Stimulated activated naive CD8-positive, alpha-beta T cell treated with anti-CD3 and anti-CD28 coated beads, Interleukin-15, amount 100 ng/mL, for 72 hours (primary cell): ENCODE measurements at regions not wholly inside any gene's neighbourhood (a gene's known extent, or its start where the extent isn't known, plus 50 kb on each side); places are given as distances from the start of the nearest gene placed in this dataset.
"Not testable (repeated sequence)": the region's sequence is repeated elsewhere in the genome, so short reads cannot be mapped to it uniquely, and the experiment has no call there.

Experiments used
- ATAC-seq: fragments of 150-1000 bp; cut with Tn5 transposase; 2 replicates; pipeline ENCODE4 v1.10.0; 2021; ENCODE audit warnings: mild to moderate bottlenecking, moderate library complexity
- DNase-seq, 2 donors: peaks; one replicate each; pipeline ENCODE4 v3.0.0; 2021 to 2022
- H3K27ac Mint-ChIP-seq, 2 donors: one replicate each; pipeline ENCODE4 v1.8.0; 2022; ENCODE audit warnings: mild to moderate bottlenecking in 2 of 2, mixed read lengths in 2 of 2, moderate library complexity in 2 of 2
- H3K27me3 Mint-ChIP-seq: one replicate; pipeline ENCODE4 v1.8.0; 2022; ENCODE audit warnings: mixed read lengths
- H3K4me1 Mint-ChIP-seq: one replicate; pipeline ENCODE4 v1.8.0; 2022; ENCODE audit warnings: mild to moderate bottlenecking, mixed read lengths
- H3K4me3 Mint-ChIP-seq, 2 donors: one replicate each; pipeline ENCODE4 v1.8.0; 2022; ENCODE audit warnings: mild to moderate bottlenecking in 2 of 2, mixed read lengths in 2 of 2, moderate library complexity in 1 of 2
- H3K9me3 Mint-ChIP-seq, 2 donors: one replicate each; pipeline ENCODE4 v1.8.0; 2022; ENCODE audit warnings: mixed read lengths in 2 of 2

- no peaks in the 10 kb centered on the region for H3K4me1 Mint-ChIP-seq
- H3K9me3 Mint-ChIP-seq: peaks cover 0 to 9% of the 10 kb centered on the region in 2 donors
- DNase-seq (no peak), ATAC-seq (no peak)
- H3K4me3 Mint-ChIP-seq: no peak overlapping the region
- H3K27me3 Mint-ChIP-seq: peaks cover 16% of the 10 kb centered on the region
- H3K27ac Mint-ChIP-seq: peak overlapping the region in 1 of 2 donors; percentile 70
Measured at GRCh38 chr2:224180810-224181209, 141.7 kb upstream of the SERPINE2 start.

GRCh38 chr2:224178056-224178455 lies 139.0 kb upstream of the SERPINE2 start:
- no peak overlapping the region for H3K4me3 Mint-ChIP-seq
- no peak overlapping the region for H3K27ac Mint-ChIP-seq
- H3K4me1 Mint-ChIP-seq: no peaks in the 10 kb centered on the region
- ATAC-seq (no peak), DNase-seq (no peak)
- H3K27me3 Mint-ChIP-seq: peaks cover 16% of the 10 kb centered on the region
- H3K9me3 Mint-ChIP-seq: peaks cover 0 to 9% of the 10 kb centered on the region in 2 donors

- H3K27me3 Mint-ChIP-seq: peaks cover 5% of the 10 kb centered on the region
- DNase-seq (no peak), ATAC-seq (no peak)
- H3K27ac Mint-ChIP-seq: no peak overlapping the region
- H3K9me3 Mint-ChIP-seq: peaks cover 0 to 8% of the 10 kb centered on the region in 2 donors
- H3K4me3 Mint-ChIP-seq: no peak overlapping the region
- H3K4me1 Mint-ChIP-seq: no peaks in the 10 kb centered on the region
Measured at GRCh38 chr2:224175538-224175937, 136.5 kb upstream of the SERPINE2 start.

GRCh38 chr2:224174990-224175389 lies 135.9 kb upstream of the SERPINE2 start:
- Mint-ChIP-seq H3K27me3 (no peaks in the 10 kb centered on the region), H3K4me3 (no peak overlapping the region), H3K4me1 (no peaks in the 10 kb centered on the region), H3K27ac (no peak overlapping the region), H3K9me3 (peaks cover 0 to 2% of the 10 kb centered on the region in 2 donors)
- ATAC-seq: no peak
- DNase-seq: no peak

- Mint-ChIP-seq H3K27ac (no peak overlapping the region), H3K27me3 (no peaks in the 10 kb centered on the region), H3K9me3 (no peaks in the 10 kb centered on the region), H3K4me3 (no peak overlapping the region), H3K4me1 (no peaks in the 10 kb centered on the region)
- DNase-seq (no peak), ATAC-seq (no peak)
Measured at GRCh38 chr2:224174521-224174920, 135.4 kb upstream of the SERPINE2 start.

GRCh38 chr2:224173933-224174332 lies 134.8 kb upstream of the SERPINE2 start:
- ATAC-seq (no peak), DNase-seq (no peak)
- Mint-ChIP-seq H3K27ac (no peak overlapping the region), H3K27me3 (no peaks in the 10 kb centered on the region), H3K4me1 (no peaks in the 10 kb centered on the region), H3K9me3 (no peaks in the 10 kb centered on the region), H3K4me3 (no peak overlapping the region)

GRCh38 chr2:224173210-224173609 lies 134.1 kb upstream of the SERPINE2 start:
- no peak overlapping the region for H3K27ac Mint-ChIP-seq
- ATAC-seq (no peak), DNase-seq (no peak)
- H3K4me3 Mint-ChIP-seq: no peak overlapping the region
- H3K27me3 Mint-ChIP-seq: no peaks in the 10 kb centered on the region
- H3K4me1 Mint-ChIP-seq: no peaks in the 10 kb centered on the region
- no peaks in the 10 kb centered on the region for H3K9me3 Mint-ChIP-seq

GRCh38 chr2:224171226-224171625 lies 132.1 kb upstream of the SERPINE2 start:
- DNase-seq (no peak), ATAC-seq (peak; percentile 31)
- Mint-ChIP-seq H3K27me3 (no peaks in the 10 kb centered on the region), H3K27ac (no peak overlapping the region), H3K4me3 (no peak overlapping the region), H3K9me3 (no peaks in the 10 kb centered on the region), H3K4me1 (no peaks in the 10 kb centered on the region)

- no peaks in the 10 kb centered on the region for H3K9me3 Mint-ChIP-seq
- H3K27ac Mint-ChIP-seq: no peak overlapping the region
- peaks cover 6% of the 10 kb centered on the region for H3K27me3 Mint-ChIP-seq
- DNase-seq (no peak), ATAC-seq (no peak)
- H3K4me3 Mint-ChIP-seq: no peak overlapping the region
- H3K4me1 Mint-ChIP-seq: no peaks in the 10 kb centered on the region
Measured at GRCh38 chr2:224169847-224170246, 130.8 kb upstream of the SERPINE2 start.

GRCh38 chr2:224167781-224168180 lies 128.7 kb upstream of the SERPINE2 start:
- not testable (repeated sequence) for DNase-seq, H3K27ac Mint-ChIP-seq, H3K9me3 Mint-ChIP-seq, H3K4me1 Mint-ChIP-seq, H3K4me3 Mint-ChIP-seq, ATAC-seq
- peaks cover 12% of the 10 kb centered on the region for H3K27me3 Mint-ChIP-seq

- no peak overlapping the region for H3K27ac Mint-ChIP-seq
- peaks cover 12% of the 10 kb centered on the region for H3K27me3 Mint-ChIP-seq
- ATAC-seq (no peak), DNase-seq (no peak)
- no peak overlapping the region for H3K4me3 Mint-ChIP-seq
- no peaks in the 10 kb centered on the region for H3K4me1 Mint-ChIP-seq
- peaks cover 0 to 5% of the 10 kb centered on the region in 2 donors for H3K9me3 Mint-ChIP-seq
Measured at GRCh38 chr2:224166654-224167053, 127.6 kb upstream of the SERPINE2 start.

- DNase-seq: no peak
- ATAC-seq: no peak
Measured at GRCh38 chr2:224165901-224166319, 126.8 kb upstream of the SERPINE2 start.

GRCh38 chr2:224163566-224164307 lies 124.7 kb upstream of the SERPINE2 start:
- no peak for DNase-seq
- no peaks in the 10 kb centered on the region for H3K4me1 Mint-ChIP-seq
- ATAC-seq: no peak
- H3K27ac Mint-ChIP-seq: no peak overlapping the region
- peaks cover 0 to 5% of the 10 kb centered on the region in 2 donors for H3K9me3 Mint-ChIP-seq
- H3K4me3 Mint-ChIP-seq: no peak overlapping the region
- H3K27me3 Mint-ChIP-seq: peaks cover 12% of the 10 kb centered on the region

More at GRCh38 chr2:224165901-224166319, 126.8 kb upstream of the SERPINE2 start:
- Mint-ChIP-seq H3K4me1 (no peaks in the 10 kb centered on the region), H3K27ac (no peak overlapping the region), H3K27me3 (peaks cover 12% of the 10 kb centered on the region), H3K9me3 (peaks cover 0 to 5% of the 10 kb centered on the region in 2 donors), H3K4me3 (no peak overlapping the region)

- no peak overlapping the region for H3K4me3 Mint-ChIP-seq
- no peak for ATAC-seq
Measured at GRCh38 chr2:224162122-224162521, 123.0 kb upstream of the SERPINE2 start.

GRCh38 chr2:224161712-224162111 lies 122.6 kb upstream of the SERPINE2 start:
- Mint-ChIP-seq H3K9me3 (peaks cover 0 to 5% of the 10 kb centered on the region in 2 donors), H3K4me3 (no peak overlapping the region), H3K4me1 (no peaks in the 10 kb centered on the region), H3K27ac (no peak overlapping the region), H3K27me3 (peaks cover 12% of the 10 kb centered on the region)
- ATAC-seq (no peak), DNase-seq (no peak)

More at GRCh38 chr2:224162122-224162521, 123.0 kb upstream of the SERPINE2 start:
- DNase-seq: no peak
- H3K4me1 Mint-ChIP-seq: no peaks in the 10 kb centered on the region
- H3K27me3 Mint-ChIP-seq: peaks cover 12% of the 10 kb centered on the region
- no peak overlapping the region for H3K27ac Mint-ChIP-seq
- peaks cover 0 to 5% of the 10 kb centered on the region in 2 donors for H3K9me3 Mint-ChIP-seq

GRCh38 chr2:224160917-224161316 lies 121.8 kb upstream of the SERPINE2 start:
- Mint-ChIP-seq H3K27ac (no peak overlapping the region), H3K4me1 (no peaks in the 10 kb centered on the region), H3K27me3 (peaks cover 12% of the 10 kb centered on the region), H3K4me3 (no peak overlapping the region), H3K9me3 (peaks cover 0 to 5% of the 10 kb centered on the region in 2 donors)
- DNase-seq (no peak), ATAC-seq (no peak)
